ENCODE measurements at regions not wholly inside any gene's neighbourhood (a gene's known extent, or its start where the extent isn't known, plus 50 kb on each side); places are given as distances from the start of the nearest gene placed in this dataset.

DNA sequence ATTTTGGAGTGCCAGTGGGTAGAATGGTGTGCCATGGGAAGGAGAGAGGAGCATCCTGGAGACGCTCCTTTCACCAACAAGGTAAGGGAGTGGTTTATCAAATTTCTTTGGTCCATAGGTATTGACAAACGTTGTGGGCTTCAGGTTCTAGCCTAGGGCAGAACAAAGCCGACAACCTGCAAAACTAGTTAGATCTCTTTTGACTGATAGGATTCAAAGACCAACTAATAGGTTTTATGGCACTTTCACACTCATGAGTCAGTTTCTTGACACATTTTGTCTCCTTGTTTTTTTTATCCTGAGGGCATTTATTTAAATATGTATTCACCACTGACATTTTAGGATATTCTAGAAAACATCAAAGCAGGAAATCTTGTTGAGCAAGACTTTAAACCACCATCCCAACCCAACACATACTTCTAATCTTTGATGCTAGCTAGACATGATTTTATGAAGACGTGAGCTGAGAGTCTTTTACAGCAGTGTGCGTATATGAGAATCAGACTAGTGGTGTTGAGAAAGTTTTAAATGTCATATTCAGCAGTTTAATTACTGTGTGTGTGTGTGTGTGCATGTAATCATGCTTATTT lies 370.4 kb upstream of the HSF2 start:
- H3K36me3 Mint-ChIP-seq (ENCODE audit: insufficient read depth in 1 of 3, low read depth in 3 of 3), result peaks cover 0 to 13% (median 0%) of the 10 kb centered on the region in 3 experiments; a peak in 3 of 7 replicates
- no CpG with 5 or more reads among the region's 5 CpGs for WGBS (ENCODE audit: extremely low coverage, insufficient read length, low lambda C conversion rate)
- no peaks in the 10 kb centered on the region for H3K79me1 ChIP-seq (ENCODE audit: insufficient read depth, low read depth, low read length, poor library complexity, severe bottlenecking)
- no peaks in the 10 kb centered on the region for H3K27me3 Mint-ChIP-seq (ENCODE audit: low read depth)
- no peak overlapping the region for H3K4me3 Mint-ChIP-seq
- no peak overlapping the region for H2BK5ac ChIP-seq (ENCODE audit: insufficient read length, low read length)
- no peak overlapping the region for H2AFZ ChIP-seq (ENCODE audit: low read length)
- no peak overlapping the region for H4K91ac ChIP-seq (ENCODE audit: insufficient read length, low read depth, low read length)
- H2BK12ac ChIP-seq (ENCODE audit: insufficient read length, low read depth, low read length), result no peak overlapping the region
- no peak overlapping the region for H3K56ac ChIP-seq (ENCODE audit: insufficient read length, low read depth, low read length)
- no peak overlapping the region for H4K8ac ChIP-seq (replicated peaks; ENCODE audit: insufficient read length, low read depth, low read length)
- no peak overlapping the region for H3K4ac ChIP-seq (ENCODE audit: low read depth, low read length)
- H3K9me3 Mint-ChIP-seq, result peaks cover 0 to 3% of the 10 kb centered on the region in 2 experiments; a peak in 1 of 5 replicates
- H3K14ac ChIP-seq (ENCODE audit: insufficient read depth, low read length), result no peak overlapping the region
- no peak overlapping the region for H3T11ph ChIP-seq (ENCODE audit: low read length)
- no peaks in the 10 kb centered on the region for H3K9me3 ChIP-seq (ENCODE audit: control insufficient read depth, low read depth, low read length)
- H3K79me2 ChIP-seq (ENCODE audit: insufficient read depth, low read length), result no peaks in the 10 kb centered on the region
- no peak overlapping the region for H3K9ac ChIP-seq (ENCODE audit: extremely low read depth, insufficient read length, low read length)
- H3K4me1 ChIP-seq (ENCODE audit: insufficient read depth, low read length), result no peaks in the 10 kb centered on the region
- H3K23ac ChIP-seq (ENCODE audit: insufficient read length, low read depth, low read length), result no peak overlapping the region
- H2BK15ac ChIP-seq (ENCODE audit: low read depth, low read length), result no peak overlapping the region
- peaks cover 10 to 13% of the 10 kb centered on the region in 2 experiments for H3K4me1 Mint-ChIP-seq
- no peak overlapping the region for H3K18ac ChIP-seq (ENCODE audit: insufficient read length, low read depth, low read length)
- H3K23me2 ChIP-seq (ENCODE audit: insufficient read length, low read depth, low read length, poor library complexity, severe bottlenecking), result no peaks in the 10 kb centered on the region
- no peaks in the 10 kb centered on the region for H4K20me1 ChIP-seq (ENCODE audit: control insufficient read depth, insufficient read depth, insufficient read length)
- no peak for DNase-seq
- H2AK5ac ChIP-seq (ENCODE audit: insufficient read length, low read length), result no peak overlapping the region
- no peak overlapping the region for H3K27ac ChIP-seq (ENCODE audit: insufficient read length, low read depth, low read length)
- H2BK20ac ChIP-seq (ENCODE audit: low read depth, low read length, poor library complexity, severe bottlenecking), result no peak overlapping the region
- H2BK120ac ChIP-seq (ENCODE audit: low read depth, low read length, poor library complexity, severe bottlenecking), result no peak overlapping the region
- no peak overlapping the region for H3K27ac Mint-ChIP-seq
- no peak overlapping the region for H3K4me2 ChIP-seq (ENCODE audit: insufficient read depth, insufficient read length, low read length)
- no peaks in the 10 kb centered on the region for H3K27me3 ChIP-seq (ENCODE audit: insufficient read depth, low read length)
- TF ChIP-seq CTCF (conservative IDR thresholded peaks at IDR 0.05), result no peak
- no peak overlapping the region for H4K5ac ChIP-seq (ENCODE audit: insufficient read length, low read depth, low read length)

Measured in H9 (cell line).